ENCODE measurements at regions not wholly inside any gene's neighbourhood (a gene's known extent, or its start where the extent isn't known, plus 50 kb on each side); places are given as distances from the start of the nearest gene placed in this dataset.
A peak's percentile ranks its signal among the peaks of the same experiment; 100 is the strongest.
"Not testable (repeated sequence)": the region's sequence is repeated elsewhere in the genome, so short reads cannot be mapped to it uniquely, and the experiment has no call there.

GRCh38 chr1:148354913-148355308 is 128.2 kb downstream of the PPIAL4G start:
- DNase-seq (ENCODE audit: insufficient read length, low spot score) (no peak), FAIRE-seq (no peak)
- TF ChIP-seq POLR2A (IDR thresholded peaks at IDR 0.05; ENCODE audit: low read depth, low read length), result no peak

- DNase-seq (ENCODE audit: insufficient read length, low spot score) (no peak), FAIRE-seq (no peak)
- TF ChIP-seq POLR2A (IDR thresholded peaks at IDR 0.05; ENCODE audit: low read depth, low read length), result no peak
Observed at GRCh38 chr1:148354284-148354912, 128.7 kb downstream of the PPIAL4G start.

- DNase-seq (ENCODE audit: insufficient read length, low spot score) (no peak), FAIRE-seq (no peak)
Observed at GRCh38 chr1:148353461-148354283, 129.4 kb downstream of the PPIAL4G start.

GRCh38 chr1:148352470-148353053 is 130.5 kb downstream of the PPIAL4G start:
- no peak for TF ChIP-seq POLR2A (IDR thresholded peaks at IDR 0.05; ENCODE audit: low read depth, low read length)
- DNase-seq (ENCODE audit: insufficient read length, low spot score), result no peak
- no peak for FAIRE-seq

More at GRCh38 chr1:148353461-148354283, 129.4 kb downstream of the PPIAL4G start:
- no peak for TF ChIP-seq POLR2A (IDR thresholded peaks at IDR 0.05; ENCODE audit: low read depth, low read length)

- FAIRE-seq (no peak), DNase-seq (ENCODE audit: insufficient read length, low spot score) (no peak)
- TF ChIP-seq POLR2A (IDR thresholded peaks at IDR 0.05; ENCODE audit: low read depth, low read length), result no peak
Observed at GRCh38 chr1:148347781-148348180, 135.3 kb downstream of the PPIAL4G start.

GRCh38 chr1:148345659-148346151 is 137.4 kb downstream of the PPIAL4G start:
- DNase-seq (ENCODE audit: insufficient read length, low spot score); FAIRE-seq: not testable (repeated sequence)

GRCh38 chr1:148344651-148345050 is 138.5 kb downstream of the PPIAL4G start:
- not testable (repeated sequence) for DNase-seq (ENCODE audit: insufficient read length, low spot score); FAIRE-seq

GRCh38 chr1:148341729-148342128 is 141.4 kb downstream of the PPIAL4G start:
- DNase-seq (ENCODE audit: insufficient read length, low spot score); FAIRE-seq: not testable (repeated sequence)

GRCh38 chr1:148336121-148336918 is 146.8 kb downstream of the PPIAL4G start:
- DNase-seq (ENCODE audit: insufficient read length, low spot score); FAIRE-seq: not testable (repeated sequence)

GRCh38 chr1:148334339-148335130 is 148.6 kb downstream of the PPIAL4G start:
- DNase-seq (ENCODE audit: insufficient read length, low spot score) (peak; percentile 58), FAIRE-seq (peak; percentile 30)
- peak; percentile 99 for TF ChIP-seq POLR2A (IDR thresholded peaks at IDR 0.05; ENCODE audit: low read depth, low read length)

GRCh38 chr1:148333875-148334338 is 149.2 kb downstream of the PPIAL4G start:
- DNase-seq (ENCODE audit: insufficient read length, low spot score) (no peak), FAIRE-seq (no peak)
- no peak for TF ChIP-seq POLR2A (IDR thresholded peaks at IDR 0.05; ENCODE audit: low read depth, low read length)

- no peak for TF ChIP-seq POLR2A (IDR thresholded peaks at IDR 0.05; ENCODE audit: low read depth, low read length)
- DNase-seq (ENCODE audit: insufficient read length, low spot score), result no peak
- no peak for FAIRE-seq
Observed at GRCh38 chr1:148328884-148329283, 154.2 kb downstream of the PPIAL4G start.

- FAIRE-seq; DNase-seq (ENCODE audit: insufficient read length, low spot score): not testable (repeated sequence)
Observed at GRCh38 chr1:148325031-148325430, 158.1 kb downstream of the PPIAL4G start.

GRCh38 chr1:148324465-148324864 is 158.6 kb downstream of the PPIAL4G start:
- DNase-seq (ENCODE audit: insufficient read length, low spot score); FAIRE-seq: not testable (repeated sequence)

- not testable (repeated sequence) for DNase-seq (ENCODE audit: insufficient read length, low spot score); FAIRE-seq
Observed at GRCh38 chr1:148320079-148320478, 163.0 kb downstream of the PPIAL4G start.

Measured in H54 (cell line).